ENCODE measurements at regions not wholly inside any gene's neighbourhood (a gene's known extent, or its start where the extent isn't known, plus 50 kb on each side); places are given as distances from the start of the nearest gene placed in this dataset.

- Histone ChIP-seq H3K36me3 (ENCODE audit: insufficient read depth in 1 of 2, low read depth in 1 of 2) (no peaks in the 10 kb centered on the region), H3K27me3 (ENCODE audit: insufficient read depth in 3 of 3, low read length in 2 of 3) (no peaks in the 10 kb centered on the region), H3K4me3 (no peak overlapping the region), H3K4me1 (no peaks in the 10 kb centered on the region), H3K27ac (no peak overlapping the region), H3K9me3 (no peaks in the 10 kb centered on the region)
- TF ChIP-seq CTCF (IDR thresholded peaks at IDR 0.05), result no peak
- ATAC-seq (no peak), DNase-seq (no peak)
- WGBS, 3 donors, result 67 to 73% (median 67%) methylated on average over 3 of the region's 3 CpGs
- intact Hi-C loops (cut with DNase I), result no loop called here
These were observed 384.9 kb upstream of the THBS1 start for GRCh38 chr15:39195961-39196486.

GRCh38 chr15:39198044-39199000, 382.6 kb upstream of the THBS1 start:
- no peak for TF ChIP-seq CTCF (IDR thresholded peaks at IDR 0.05)
- H3K4me1 ChIP-seq, result no peaks in the 10 kb centered on the region
- intact Hi-C loops (cut with DNase I), result no loop called here
- no peak overlapping the region for H3K4me3 ChIP-seq
- no peaks in the 10 kb centered on the region for H3K9me3 ChIP-seq
- H3K27me3 ChIP-seq (ENCODE audit: insufficient read depth in 3 of 3, low read length in 2 of 3), result no peaks in the 10 kb centered on the region
- DNase-seq (no peak), ATAC-seq (no peak)
- no peaks in the 10 kb centered on the region for H3K36me3 ChIP-seq (ENCODE audit: insufficient read depth in 1 of 2, low read depth in 1 of 2)
- 82 to 84% (median 83%) methylated on average over 6 of the region's 6 CpGs for WGBS, 3 donors
- no peak overlapping the region for H3K27ac ChIP-seq

- no peak for DNase-seq
- Histone ChIP-seq H3K27me3 (ENCODE audit: insufficient read depth in 3 of 3, low read length in 2 of 3) (no peaks in the 10 kb centered on the region), H3K4me1 (no peaks in the 10 kb centered on the region), H3K36me3 (ENCODE audit: insufficient read depth in 1 of 2, low read depth in 1 of 2) (no peaks in the 10 kb centered on the region), H3K9me3 (no peaks in the 10 kb centered on the region), H3K4me3 (no peak overlapping the region), H3K27ac (no peak overlapping the region)
- no peak for ATAC-seq
- 48 to 70% (median 49%) methylated on average over 2 of the region's 2 CpGs for WGBS, 3 donors
- intact Hi-C loops (cut with DNase I), result no loop called here
- no peak for TF ChIP-seq CTCF (IDR thresholded peaks at IDR 0.05)
These were observed 381.8 kb upstream of the THBS1 start for GRCh38 chr15:39199076-39199475.

GRCh38 chr15:39200586-39200985, 380.3 kb upstream of the THBS1 start:
- no peak overlapping the region for H3K27ac ChIP-seq
- DNase-seq, result no peak
- H3K36me3 ChIP-seq (ENCODE audit: insufficient read depth in 1 of 2, low read depth in 1 of 2), result no peaks in the 10 kb centered on the region
- ATAC-seq, result no peak
- H3K27me3 ChIP-seq (ENCODE audit: insufficient read depth in 3 of 3, low read length in 2 of 3), result no peaks in the 10 kb centered on the region
- no peaks in the 10 kb centered on the region for H3K9me3 ChIP-seq
- intact Hi-C loops (cut with DNase I), result no loop called here
- H3K4me1 ChIP-seq, result no peaks in the 10 kb centered on the region
- TF ChIP-seq CTCF (IDR thresholded peaks at IDR 0.05), result no peak
- H3K4me3 ChIP-seq, result no peak overlapping the region
